WERI-Rb-1 (cell line): ENCODE measurements at regions not wholly inside any gene's neighbourhood (a gene's known extent, or its start where the extent isn't known, plus 50 kb on each side); places are given as distances from the start of the nearest gene placed in this dataset.

Experiments used
- DNase-seq: peaks from one replicate; pipeline ENCODE4 v3.0.0-alpha.2; 2020
- H3K27ac ChIP-seq: fragments of 250-450 bp; sonication (Bioruptor Pico); 2 replicates; pipeline ENCODE4 v1.5.1; 2020; ENCODE audit warnings: mild to moderate bottlenecking, moderate library complexity
- H3K27me3 ChIP-seq: fragments of 250-450 bp; sonication (Bioruptor Pico); 2 replicates; pipeline ENCODE4 v1.5.1; 2021; ENCODE audit warnings: mild to moderate bottlenecking, low read depth, moderate library complexity; ENCODE audit not compliant: insufficient read depth, severe bottlenecking
- H3K36me3 ChIP-seq: fragments of 250-450 bp; sonication (Bioruptor Pico); 2 replicates; pipeline ENCODE4 v1.5.1; 2020; ENCODE audit warnings: mild to moderate bottlenecking, moderate library complexity
- H3K4me3 ChIP-seq: 2 replicates; pipeline ENCODE4 v1.5.1; 2011; ENCODE audit warnings: low read depth, mild to moderate bottlenecking, control low read depth, low read length
- H3K9me3 ChIP-seq: fragments of 250-450 bp; sonication (Bioruptor Pico); 2 replicates; pipeline ENCODE4 v1.5.1; 2021; ENCODE audit warnings: mild to moderate bottlenecking, moderate library complexity; ENCODE audit not compliant: severe bottlenecking
- CTCF ChIP-seq: IDR thresholded peaks from 2 replicates; pipeline ENCODE4 v1.5.1; 2011; ENCODE audit warnings: low read depth, mild to moderate bottlenecking, control low read depth, inconsistent platforms, low read length

GRCh38 chr7:22630069-22630468 is 96.9 kb upstream of the IL6 start:
- no peaks in the 10 kb centered on the region for H3K27me3 ChIP-seq
- no peaks in the 10 kb centered on the region for H3K9me3 ChIP-seq
- no peak for TF ChIP-seq CTCF
- H3K4me3 ChIP-seq = no peak overlapping the region
- DNase-seq = no peak
- no peaks in the 10 kb centered on the region for H3K36me3 ChIP-seq
- H3K27ac ChIP-seq = no peak overlapping the region

- no peaks in the 10 kb centered on the region for H3K9me3 ChIP-seq
- no peak overlapping the region for H3K27ac ChIP-seq
- no peak overlapping the region for H3K4me3 ChIP-seq
- no peaks in the 10 kb centered on the region for H3K27me3 ChIP-seq
- no peak for TF ChIP-seq CTCF
- DNase-seq = no peak
- no peaks in the 10 kb centered on the region for H3K36me3 ChIP-seq
Measured at GRCh38 chr7:22629056-22629455, 97.9 kb upstream of the IL6 start.

- no peak for DNase-seq
- H3K27me3 ChIP-seq = no peaks in the 10 kb centered on the region
- no peaks in the 10 kb centered on the region for H3K9me3 ChIP-seq
- H3K36me3 ChIP-seq = no peaks in the 10 kb centered on the region
- H3K4me3 ChIP-seq = no peak overlapping the region
- no peak overlapping the region for H3K27ac ChIP-seq
- TF ChIP-seq CTCF = no peak
Measured at GRCh38 chr7:22628112-22628511, 98.9 kb upstream of the IL6 start.

- TF ChIP-seq CTCF = no peak
- DNase-seq = no peak
- H3K27ac ChIP-seq = no peak overlapping the region
Measured at GRCh38 chr7:22627136-22627535, 99.9 kb upstream of the IL6 start.

GRCh38 chr7:22625251-22625650 is 101.7 kb upstream of the IL6 start:
- no peaks in the 10 kb centered on the region for H3K27me3 ChIP-seq
- H3K4me3 ChIP-seq = no peak overlapping the region
- no peaks in the 10 kb centered on the region for H3K36me3 ChIP-seq
- DNase-seq = no peak
- H3K9me3 ChIP-seq = no peaks in the 10 kb centered on the region
- TF ChIP-seq CTCF = no peak
- no peak overlapping the region for H3K27ac ChIP-seq

More at GRCh38 chr7:22627136-22627535, 99.9 kb upstream of the IL6 start:
- Histone ChIP-seq H3K27me3 (no peaks in the 10 kb centered on the region), H3K4me3 (no peak overlapping the region), H3K9me3 (no peaks in the 10 kb centered on the region), H3K36me3 (no peaks in the 10 kb centered on the region)

GRCh38 chr7:22624781-22625180 is 102.2 kb upstream of the IL6 start:
- DNase-seq = no peak
- no peaks in the 10 kb centered on the region for H3K27me3 ChIP-seq
- H3K27ac ChIP-seq = no peak overlapping the region
- H3K9me3 ChIP-seq = no peaks in the 10 kb centered on the region
- no peaks in the 10 kb centered on the region for H3K36me3 ChIP-seq
- no peak for TF ChIP-seq CTCF
- H3K4me3 ChIP-seq = no peak overlapping the region
